ENCODE measurements at regions not wholly inside any gene's neighbourhood (a gene's known extent, or its start where the extent isn't known, plus 50 kb on each side); places are given as distances from the start of the nearest gene placed in this dataset.
A peak's percentile ranks its signal among the peaks of the same experiment; 100 is the strongest.

GRCh38 chr2:120866071-120866470 is 130.4 kb downstream of the GLI2 start:
- ChIA-PET POLR2A (no interaction called here), CTCF (interaction anchor here (0.6 to 1.5 kb wide), 4 partner anchors 69 to 171 kb away, joined by 3 to 6 read pairs (median 4); no protein-coding TSS in a partner anchor)
- Histone ChIP-seq H3K4me3 (ENCODE audit: low read depth, low read length) (no peak overlapping the region), H3K36me3 (ENCODE audit: control insufficient read depth, insufficient read depth, low read length) (no peaks in the 10 kb centered on the region; the same call in 1 of the 2 replicates), H3K27me3 (ENCODE audit: control insufficient read depth, insufficient read depth, low read length) (no peaks in the 10 kb centered on the region)
- DNase-seq (ENCODE audit: low read depth) = no peak
- TF ChIP-seq CTCF (IDR thresholded peaks at IDR 0.05; ENCODE audit: insufficient read depth, low read depth, low read length) = no peak

- no peaks in the 10 kb centered on the region for H3K27me3 ChIP-seq (ENCODE audit: control insufficient read depth, insufficient read depth, low read length)
- no peaks in the 10 kb centered on the region; the same call in 1 of the 2 replicates for H3K36me3 ChIP-seq (ENCODE audit: control insufficient read depth, insufficient read depth, low read length)
- POLR2A ChIA-PET = interaction anchor here (0.6 kb wide), 1 partner anchor 109 kb away, joined by 5 read pairs; no protein-coding TSS in a partner anchor
- CTCF ChIA-PET = interaction anchor here (0.6 to 1.5 kb wide), 3 partner anchors 68 to 171 kb away, joined by 3 to 6 read pairs (median 3); no protein-coding TSS in a partner anchor
- peak overlapping the region; percentile 42; the same call in 1 of the 2 replicates for H3K4me3 ChIP-seq (ENCODE audit: low read depth, low read length)
- no peak for TF ChIP-seq CTCF (IDR thresholded peaks at IDR 0.05; ENCODE audit: insufficient read depth, low read depth, low read length)
- no peak for DNase-seq (ENCODE audit: low read depth)
Measured at GRCh38 chr2:120866483-120867140, 130.9 kb downstream of the GLI2 start.

- CTCF ChIA-PET = interaction anchor here (0.9 to 1.3 kb wide), 5 partner anchors 9 to 121 kb away, joined by 3 to 5 read pairs (median 3); no protein-coding TSS in a partner anchor
- DNase-seq (ENCODE audit: low read depth) = peak; percentile 39
- POLR2A ChIA-PET = interaction anchor here (0.6 kb wide), 1 partner anchor 110 kb away, joined by 5 read pairs; no protein-coding TSS in a partner anchor
- Histone ChIP-seq H3K27me3 (ENCODE audit: control insufficient read depth, insufficient read depth, low read length) (no peaks in the 10 kb centered on the region), H3K4me3 (ENCODE audit: low read depth, low read length) (peak overlapping the region; percentile 42), H3K36me3 (ENCODE audit: control insufficient read depth, insufficient read depth, low read length) (no peaks in the 10 kb centered on the region; the same call in 1 of the 2 replicates)
- no peak for TF ChIP-seq CTCF (IDR thresholded peaks at IDR 0.05; ENCODE audit: insufficient read depth, low read depth, low read length)
Measured at GRCh38 chr2:120867290-120868241, 131.9 kb downstream of the GLI2 start.

GRCh38 chr2:120868366-120868765 is 132.7 kb downstream of the GLI2 start:
- Histone ChIP-seq H3K4me3 (ENCODE audit: low read depth, low read length) (0 out of 2 replicates have a peak overlapping the region, but pooled peaks have one; percentile 12), H3K36me3 (ENCODE audit: control insufficient read depth, insufficient read depth, low read length) (no peaks in the 10 kb centered on the region; the same call in 1 of the 2 replicates), H3K27me3 (ENCODE audit: control insufficient read depth, insufficient read depth, low read length) (no peaks in the 10 kb centered on the region)
- POLR2A ChIA-PET = no interaction called here
- CTCF ChIA-PET = interaction anchor here (0.9 to 1.3 kb wide), 4 partner anchors 10 to 122 kb away, joined by 3 to 5 read pairs (median 4); no protein-coding TSS in a partner anchor
- no peak for DNase-seq (ENCODE audit: low read depth)
- TF ChIP-seq CTCF (IDR thresholded peaks at IDR 0.05; ENCODE audit: insufficient read depth, low read depth, low read length) = no peak

Data from BJ (cell line).